NB4 (cell line): ENCODE measurements at regions not wholly inside any gene's neighbourhood (a gene's known extent, or its start where the extent isn't known, plus 50 kb on each side); places are given as distances from the start of the nearest gene placed in this dataset.

Source experiments
- CTCF ChIP-seq: IDR thresholded peaks from one replicate; pipeline ENCODE4 v1.5.1; 2012; ENCODE audit warnings: low read depth, low read length
- POLR2A ChIP-seq: IDR thresholded peaks from 2 replicates; pipeline ENCODE4 v1.6.1; 2011; ENCODE audit warnings: mild to moderate bottlenecking; ENCODE audit not compliant: insufficient read length; ENCODE audit errors: extremely low read depth

- no peak for TF ChIP-seq CTCF
- TF ChIP-seq POLR2A = no peak
Observed at GRCh38 chr13:65535370-65535769, 1694.8 kb downstream of the PCDH9 start.
